ENCODE measurements at regions not wholly inside any gene's neighbourhood (a gene's known extent, or its start where the extent isn't known, plus 50 kb on each side); places are given as distances from the start of the nearest gene placed in this dataset.
"Not testable (repeated sequence)": the region's sequence is repeated elsewhere in the genome, so short reads cannot be mapped to it uniquely, and the experiment has no call there.

- Histone ChIP-seq H3K4me1 (no peaks in the 10 kb centered on the region), H3K27me3 (no peaks in the 10 kb centered on the region), H3K36me3 (no peaks in the 10 kb centered on the region), H3K9me3 (no peaks in the 10 kb centered on the region), H3K27ac (no peak overlapping the region), H3K9ac (ENCODE audit: low read depth in 2 of 2, low read length in 2 of 2) (no peak overlapping the region), H3K4me3 (no peak overlapping the region)
- TF ChIP-seq, protein P1, sequence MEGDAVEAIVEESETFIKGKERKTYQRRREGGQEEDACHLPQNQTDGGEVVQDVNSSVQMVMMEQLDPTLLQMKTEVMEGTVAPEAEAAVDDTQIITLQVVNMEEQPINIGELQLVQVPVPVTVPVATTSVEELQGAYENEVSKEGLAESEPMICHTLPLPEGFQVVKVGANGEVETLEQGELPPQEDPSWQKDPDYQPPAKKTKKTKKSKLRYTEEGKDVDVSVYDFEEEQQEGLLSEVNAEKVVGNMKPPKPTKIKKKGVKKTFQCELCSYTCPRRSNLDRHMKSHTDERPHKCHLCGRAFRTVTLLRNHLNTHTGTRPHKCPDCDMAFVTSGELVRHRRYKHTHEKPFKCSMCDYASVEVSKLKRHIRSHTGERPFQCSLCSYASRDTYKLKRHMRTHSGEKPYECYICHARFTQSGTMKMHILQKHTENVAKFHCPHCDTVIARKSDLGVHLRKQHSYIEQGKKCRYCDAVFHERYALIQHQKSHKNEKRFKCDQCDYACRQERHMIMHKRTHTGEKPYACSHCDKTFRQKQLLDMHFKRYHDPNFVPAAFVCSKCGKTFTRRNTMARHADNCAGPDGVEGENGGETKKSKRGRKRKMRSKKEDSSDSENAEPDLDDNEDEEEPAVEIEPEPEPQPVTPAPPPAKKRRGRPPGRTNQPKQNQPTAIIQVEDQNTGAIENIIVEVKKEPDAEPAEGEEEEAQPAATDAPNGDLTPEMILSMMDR (IDR thresholded peaks at IDR 0.05), result no peak
- no peak for DNase-seq
- intact Hi-C loops (cut with DNase I), result no loop called here
Observed at GRCh38 chr10:30199376-30200016, 140.1 kb upstream of the JCAD start.

- Histone ChIP-seq H3K9ac (ENCODE audit: low read depth in 2 of 2, low read length in 2 of 2) (no peak overlapping the region), H3K27ac (no peak overlapping the region), H3K27me3 (no peaks in the 10 kb centered on the region), H3K9me3 (no peaks in the 10 kb centered on the region), H3K4me1 (no peaks in the 10 kb centered on the region), H3K4me3 (no peak overlapping the region), H3K36me3 (no peaks in the 10 kb centered on the region)
- intact Hi-C loops (cut with DNase I), result no loop called here
- TF ChIP-seq, protein P1 (IDR thresholded peaks at IDR 0.05), result no peak
- no peak for DNase-seq
Observed at GRCh38 chr10:30197186-30197585, 137.8 kb upstream of the JCAD start.

GRCh38 chr10:30196559-30196958 is 137.2 kb upstream of the JCAD start:
- H3K36me3 ChIP-seq; DNase-seq; H3K27ac ChIP-seq; H3K4me3 ChIP-seq; H3K27me3 ChIP-seq; H3K9ac ChIP-seq (ENCODE audit: low read depth in 2 of 2, low read length in 2 of 2); H3K4me1 ChIP-seq; H3K9me3 ChIP-seq; intact Hi-C loops (cut with DNase I): not testable (repeated sequence)

DNA sequence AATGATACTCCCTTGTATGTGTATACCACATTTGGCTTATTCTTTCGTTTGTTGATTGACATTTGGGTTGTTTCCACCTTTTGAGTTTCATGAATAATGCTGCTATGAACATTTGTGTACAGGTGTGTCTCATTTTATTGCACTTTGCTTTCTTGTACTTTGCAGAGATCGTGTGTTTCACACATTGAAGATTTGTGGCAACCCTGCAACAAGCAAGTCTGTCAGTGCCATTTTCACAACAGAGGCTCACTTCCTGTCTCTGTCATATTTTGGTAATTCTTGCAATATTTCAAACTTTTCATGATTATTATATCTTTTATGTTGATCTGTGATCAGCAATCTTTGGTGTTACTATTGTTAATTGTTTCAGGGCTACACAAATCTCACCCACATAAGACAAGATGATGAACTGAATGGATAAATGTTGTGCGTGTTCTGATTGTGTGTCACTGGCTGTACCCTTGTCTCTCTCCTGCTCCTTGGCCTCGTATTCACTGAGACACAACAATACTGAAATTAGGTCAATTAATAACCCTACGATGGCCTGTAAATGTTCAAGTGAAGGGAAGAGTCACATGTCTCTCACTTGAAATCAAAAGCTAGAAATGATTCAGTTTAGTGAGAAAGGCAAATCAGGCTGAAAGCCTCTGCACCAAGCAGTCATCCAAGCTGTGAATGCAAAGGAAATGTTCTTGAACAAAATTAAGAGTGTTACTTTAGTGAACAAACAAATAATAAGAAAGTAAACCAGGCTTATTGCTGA is 133.6 kb upstream of the JCAD start:
- Histone ChIP-seq H3K27ac (no peak overlapping the region), H3K4me1 (no peaks in the 10 kb centered on the region), H3K4me3 (no peak overlapping the region), H3K9me3 (no peaks in the 10 kb centered on the region), H3K27me3 (no peaks in the 10 kb centered on the region), H3K36me3 (no peaks in the 10 kb centered on the region), H3K9ac (ENCODE audit: low read depth in 2 of 2, low read length in 2 of 2) (no peak overlapping the region)
- TF ChIP-seq, protein P1 (IDR thresholded peaks at IDR 0.05), result no peak
- DNase-seq, result no peak
- intact Hi-C loops (cut with DNase I), result no loop called here

GRCh38 chr10:30190577-30191552 is 131.5 kb upstream of the JCAD start:
- Histone ChIP-seq H3K4me1 (no peaks in the 10 kb centered on the region), H3K9me3 (no peaks in the 10 kb centered on the region), H3K27ac (no peak overlapping the region), H3K9ac (ENCODE audit: low read depth in 2 of 2, low read length in 2 of 2) (no peak overlapping the region), H3K36me3 (no peaks in the 10 kb centered on the region), H3K27me3 (no peaks in the 10 kb centered on the region), H3K4me3 (no peak overlapping the region)
- intact Hi-C loops (cut with DNase I), result no loop called here
- DNase-seq, result no peak
- TF ChIP-seq, protein P1 (IDR thresholded peaks at IDR 0.05), result no peak
